KMS-11 (cell line): ENCODE measurements at regions not wholly inside any gene's neighbourhood (a gene's known extent, or its start where the extent isn't known, plus 50 kb on each side); places are given as distances from the start of the nearest gene placed in this dataset.

ENCODE experiments used
- H2AFZ ChIP-seq: fragments of 200-600 bp; sonication (generic); 2 replicates; pipeline ENCODE4 v1.6.1; 2016; ENCODE audit warnings: antibody characterized with exemption, mixed run types, low read depth
- H3K27ac ChIP-seq: fragments of 200-600 bp; sonication (generic); 2 replicates; pipeline ENCODE4 v1.6.1; 2016; ENCODE audit warnings: mild to moderate bottlenecking, mixed run types
- H3K27me3 ChIP-seq: fragments of 200-600 bp; sonication (generic); 2 replicates; pipeline ENCODE4 v1.6.1; 2017; ENCODE audit warnings: mild to moderate bottlenecking, low read depth, mixed run types, moderate library complexity; ENCODE audit not compliant: insufficient read depth
- H3K36me3 ChIP-seq: fragments of 200-600 bp; sonication (generic); 2 replicates; pipeline ENCODE4 v1.6.1; 2017; ENCODE audit warnings: mild to moderate bottlenecking, mixed run types; ENCODE audit not compliant: insufficient read depth
- H3K4me1 ChIP-seq: fragments of 200-600 bp; sonication (generic); 2 replicates; pipeline ENCODE4 v1.6.1; 2016; ENCODE audit warnings: mild to moderate bottlenecking, low read depth, mixed run types; ENCODE audit not compliant: poor library complexity, severe bottlenecking
- H3K4me2 ChIP-seq: fragments of 200-600 bp; sonication (generic); 2 replicates; pipeline ENCODE4 v1.7.0; 2016; ENCODE audit warnings: mild to moderate bottlenecking, mixed run types
- H3K4me3 ChIP-seq: fragments of 200-600 bp; sonication (generic); IDR thresholded peaks from 2 replicates; pipeline ENCODE4 v1.6.1; 2017; ENCODE audit warnings: low read depth, low read length, mixed read lengths; ENCODE audit not compliant: insufficient read depth
- H3K79me2 ChIP-seq: fragments of 200-600 bp; sonication (generic); 2 replicates; pipeline ENCODE4 v1.6.1; 2016; ENCODE audit warnings: low read depth, mixed run types; ENCODE audit not compliant: insufficient read depth
- H3K9ac ChIP-seq: fragments of 200-600 bp; sonication (generic); 2 replicates; pipeline ENCODE4 v1.6.1; 2016; ENCODE audit warnings: mild to moderate bottlenecking, mixed run types
- H4K20me1 ChIP-seq: fragments of 200-600 bp; sonication (generic); 2 replicates; pipeline ENCODE4 v1.6.1; 2016; ENCODE audit warnings: mild to moderate bottlenecking, mixed run types; ENCODE audit not compliant: insufficient read depth
- CTCF ChIP-seq: fragments of 200-600 bp; sonication (generic); conservative IDR thresholded peaks from 2 replicates; pipeline ENCODE4 v1.6.1; 2017; ENCODE audit warnings: low read depth, mild to moderate bottlenecking, antibody characterized with exemption, low read length, moderate library complexity, mixed read lengths

- no peaks in the 10 kb centered on the region for H4K20me1 ChIP-seq
- H2AFZ ChIP-seq = no peak overlapping the region
- no peak for TF ChIP-seq CTCF
Observed at GRCh38 chr1:80896781-80897356, 903.9 kb upstream of the ADGRL2 start.

GRCh38 chr1:80894921-80895320 lies 905.8 kb upstream of the ADGRL2 start:
- no peak overlapping the region for H2AFZ ChIP-seq
- no peaks in the 10 kb centered on the region for H3K79me2 ChIP-seq
- H3K27ac ChIP-seq = no peak overlapping the region
- TF ChIP-seq CTCF = no peak
- H4K20me1 ChIP-seq = no peaks in the 10 kb centered on the region
- no peak overlapping the region for H3K4me3 ChIP-seq
- no peak overlapping the region for H3K4me2 ChIP-seq
- no peak overlapping the region for H3K9ac ChIP-seq
- H3K4me1 ChIP-seq = peaks cover 34% of the 10 kb centered on the region
- no peaks in the 10 kb centered on the region for H3K36me3 ChIP-seq
- no peaks in the 10 kb centered on the region for H3K27me3 ChIP-seq

More at GRCh38 chr1:80896781-80897356, 903.9 kb upstream of the ADGRL2 start:
- Histone ChIP-seq H3K27me3 (no peaks in the 10 kb centered on the region), H3K4me3 (no peak overlapping the region), H3K36me3 (no peaks in the 10 kb centered on the region), H3K9ac (no peak overlapping the region), H3K27ac (no peak overlapping the region), H3K79me2 (no peaks in the 10 kb centered on the region), H3K4me2 (no peak overlapping the region), H3K4me1 (peaks cover 25% of the 10 kb centered on the region)

- Histone ChIP-seq H2AFZ (peak overlapping the region; percentile 55), H3K27me3 (no peaks in the 10 kb centered on the region)
Observed at GRCh38 chr1:80893115-80893514, 907.6 kb upstream of the ADGRL2 start.

GRCh38 chr1:80892539-80892938 lies 908.2 kb upstream of the ADGRL2 start:
- TF ChIP-seq CTCF = no peak
- peak overlapping the region; percentile 41; the same call in 1 of the 2 replicates for H3K9ac ChIP-seq
- H3K36me3 ChIP-seq = no peaks in the 10 kb centered on the region
- no peaks in the 10 kb centered on the region for H3K79me2 ChIP-seq
- H2AFZ ChIP-seq = peak overlapping the region; percentile 55
- H3K4me3 ChIP-seq = no peak overlapping the region
- H3K27me3 ChIP-seq = no peaks in the 10 kb centered on the region
- peaks cover 34% of the 10 kb centered on the region for H3K4me1 ChIP-seq
- no peaks in the 10 kb centered on the region for H4K20me1 ChIP-seq
- H3K27ac ChIP-seq = peak overlapping the region; percentile 69
- peak overlapping the region; percentile 78 for H3K4me2 ChIP-seq

More at GRCh38 chr1:80893115-80893514, 907.6 kb upstream of the ADGRL2 start:
- Histone ChIP-seq H3K9ac (peak overlapping the region; percentile 41; the same call in 1 of the 2 replicates), H3K4me3 (no peak overlapping the region), H4K20me1 (no peaks in the 10 kb centered on the region), H3K27ac (peak overlapping the region; percentile 69), H3K79me2 (no peaks in the 10 kb centered on the region), H3K4me2 (peak overlapping the region; percentile 78), H3K36me3 (no peaks in the 10 kb centered on the region), H3K4me1 (peaks cover 34% of the 10 kb centered on the region)
- no peak for TF ChIP-seq CTCF
